HG03135 (cell line): ENCODE measurements at regions not wholly inside any gene's neighbourhood (a gene's known extent, or its start where the extent isn't known, plus 50 kb on each side); places are given as distances from the start of the nearest gene placed in this dataset.

Experiments used
- ATAC-seq: cut with Tn5 transposase; IDR thresholded peaks from one replicate; pipeline ENCODE4 v1.9.1; 2021; ENCODE audit warnings: mild to moderate bottlenecking, moderate library complexity; ENCODE audit not compliant: unreplicated experiment

DNA sequence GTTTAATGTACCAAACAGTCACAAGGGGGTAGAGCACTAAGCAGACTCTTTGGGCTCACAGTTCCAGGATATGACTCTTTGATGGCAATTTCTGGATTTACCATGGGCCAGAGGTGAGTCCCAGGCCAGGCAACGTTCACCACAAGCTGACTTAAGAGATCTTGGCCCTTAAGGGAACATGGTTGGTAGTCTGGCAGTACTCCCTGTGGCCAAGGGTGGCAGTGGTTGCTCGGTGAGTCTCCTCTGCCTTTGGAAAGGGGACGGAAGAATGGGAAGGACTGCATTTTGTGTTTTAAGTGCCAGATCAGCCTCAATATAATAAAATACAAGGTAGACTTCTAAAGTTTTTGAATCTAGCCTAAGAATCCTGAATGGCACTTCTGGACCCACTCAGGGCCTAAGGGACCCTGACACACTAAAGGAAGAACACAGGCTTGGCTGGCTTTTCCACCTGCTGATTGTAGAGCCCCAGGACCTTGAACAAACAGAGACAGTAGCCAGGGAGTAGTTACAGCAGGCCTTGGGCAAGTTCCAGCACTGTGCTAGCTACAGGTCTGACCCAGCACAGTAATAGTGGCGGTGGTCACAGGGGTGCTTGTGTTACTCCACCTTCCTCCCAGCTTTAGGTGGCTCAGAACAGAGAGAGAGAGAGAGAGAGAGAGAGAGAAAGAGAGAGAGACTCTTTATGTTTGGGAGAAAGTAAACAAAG, 730.7 kb upstream of the ALCAM start:
- ATAC-seq = no peak

DNA sequence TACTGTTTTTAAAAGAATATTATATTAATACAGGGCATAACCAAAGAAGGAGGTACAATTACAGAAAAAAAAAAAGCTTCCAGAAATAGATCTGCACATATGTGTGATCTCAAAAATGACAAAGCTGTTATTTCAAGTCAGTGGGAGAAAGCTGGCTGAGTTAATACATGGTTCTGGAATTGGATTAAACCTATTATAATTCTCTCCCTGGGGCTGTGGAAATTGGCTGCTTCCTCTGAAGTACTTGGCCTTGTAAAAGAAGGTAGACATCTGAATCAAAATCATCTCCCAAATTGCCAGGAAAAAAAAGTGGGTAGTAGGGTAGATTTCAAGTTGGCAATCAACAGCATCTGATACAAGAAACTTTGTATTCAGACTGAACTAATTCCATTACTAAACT, 723.9 kb upstream of the ALCAM start:
- ATAC-seq = no peak

DNA sequence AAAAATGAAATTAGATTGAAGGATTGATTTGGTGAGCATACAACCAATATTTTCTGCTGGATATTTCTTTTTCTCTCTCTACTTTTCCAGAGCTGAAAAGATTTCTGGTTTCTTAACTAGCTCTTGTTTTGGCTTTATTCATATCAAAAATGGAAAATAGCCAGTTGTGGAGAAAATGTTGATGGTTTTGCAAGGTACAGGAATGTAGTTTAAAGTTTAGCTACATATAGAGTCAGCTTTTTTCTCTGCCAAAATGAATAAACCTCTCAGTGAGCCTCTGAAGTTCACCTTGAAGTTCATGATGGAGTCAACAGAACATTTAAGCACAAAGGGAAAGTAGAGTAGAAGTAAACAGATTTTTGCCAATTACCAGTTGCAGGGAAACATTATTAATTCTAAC, 720.5 kb upstream of the ALCAM start:
- ATAC-seq = no peak

DNA sequence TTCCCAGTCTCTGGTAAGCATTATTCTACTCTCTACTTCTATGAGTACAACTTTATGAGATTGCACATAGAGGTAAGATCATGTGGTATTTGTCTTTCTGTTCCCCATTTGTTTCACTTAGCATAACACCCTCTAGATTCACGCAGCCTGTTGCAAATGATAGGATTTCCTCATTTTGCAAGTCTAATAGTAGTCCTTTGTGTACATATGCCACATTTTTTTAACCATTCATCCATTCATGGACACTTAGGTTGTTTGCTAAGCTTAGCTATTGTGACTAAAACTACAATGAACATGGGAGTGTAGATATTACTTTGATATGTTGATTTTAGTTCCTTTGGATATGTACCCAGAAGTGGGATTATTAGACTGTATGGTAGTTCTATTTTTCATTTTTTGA, 717.9 kb upstream of the ALCAM start:
- no peak for ATAC-seq

DNA sequence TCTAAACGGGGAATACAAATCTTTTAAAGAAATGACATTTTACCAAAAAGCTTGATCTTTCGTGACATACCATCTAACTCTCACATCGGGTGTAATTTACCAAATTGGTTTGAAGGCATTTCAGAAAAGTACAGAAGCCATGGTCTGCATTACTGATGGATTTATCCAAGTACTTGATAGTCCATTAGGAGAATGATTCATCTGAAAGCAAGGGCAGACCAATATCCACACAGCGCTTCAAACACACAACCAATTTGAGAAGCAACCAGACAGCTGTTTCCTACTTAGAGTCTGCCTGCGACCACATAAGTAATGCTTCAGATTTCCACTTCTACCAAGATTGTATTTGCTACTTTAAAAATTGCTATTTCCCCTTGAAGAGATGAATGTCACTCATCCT, 697.6 kb upstream of the ALCAM start:
- no peak for ATAC-seq

DNA sequence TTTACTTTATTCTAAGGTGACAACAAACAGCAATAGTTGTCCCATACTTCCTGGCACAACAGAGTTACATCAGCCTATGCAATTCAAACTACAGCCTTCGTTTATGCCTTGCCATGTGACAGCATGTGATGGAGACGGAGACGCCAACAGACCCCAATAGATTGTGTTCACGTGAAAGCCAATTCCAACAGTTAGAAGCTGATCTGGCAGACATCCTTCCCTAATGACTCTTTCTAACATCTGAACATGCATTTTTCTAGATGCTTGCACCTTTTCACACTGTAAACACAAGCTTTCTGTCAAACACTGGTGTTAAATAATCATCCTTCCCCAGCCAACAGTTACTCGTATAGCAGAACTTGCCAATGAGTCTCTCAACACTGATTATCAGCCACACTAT, 694.4 kb upstream of the ALCAM start:
- no peak for ATAC-seq

DNA sequence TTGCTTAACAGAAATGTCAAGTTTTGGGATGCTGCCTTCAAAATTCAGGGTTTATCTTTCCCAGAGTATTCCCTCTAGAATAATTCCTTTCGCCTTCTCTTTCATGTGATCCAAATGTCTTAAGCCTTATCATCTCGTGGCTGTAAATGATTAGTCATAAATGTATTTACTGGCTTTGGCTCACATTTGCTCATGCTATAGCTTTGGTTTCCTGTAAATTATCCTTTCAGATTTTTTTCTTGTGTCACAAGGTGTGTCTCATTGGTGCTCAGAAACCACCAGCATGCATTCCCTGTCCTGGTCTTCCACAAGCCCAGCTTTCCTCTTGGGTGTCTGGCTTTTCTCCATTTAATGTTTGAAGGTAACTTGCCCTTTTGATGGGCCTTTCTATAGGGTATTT, 692.7 kb upstream of the ALCAM start:
- no peak for ATAC-seq

DNA sequence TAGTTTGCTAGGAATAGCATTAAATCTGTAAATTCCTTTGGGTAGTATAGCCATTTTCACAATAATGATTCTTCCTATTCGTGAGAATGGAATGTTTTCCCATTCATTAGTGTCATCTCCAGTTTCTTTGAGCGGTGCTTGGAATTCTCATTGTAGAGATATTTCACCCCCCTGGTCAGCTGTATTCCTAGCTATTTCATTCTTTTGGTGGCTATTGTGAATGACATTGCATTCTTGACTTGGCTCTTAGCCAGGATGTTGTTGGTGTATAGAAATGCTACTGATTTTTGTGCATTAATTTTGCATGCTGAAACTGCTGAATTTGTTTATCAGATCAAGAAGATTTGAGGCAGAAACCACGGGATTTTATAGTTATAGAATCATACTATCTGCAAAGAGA, 690.5 kb upstream of the ALCAM start:
- ATAC-seq = no peak

DNA sequence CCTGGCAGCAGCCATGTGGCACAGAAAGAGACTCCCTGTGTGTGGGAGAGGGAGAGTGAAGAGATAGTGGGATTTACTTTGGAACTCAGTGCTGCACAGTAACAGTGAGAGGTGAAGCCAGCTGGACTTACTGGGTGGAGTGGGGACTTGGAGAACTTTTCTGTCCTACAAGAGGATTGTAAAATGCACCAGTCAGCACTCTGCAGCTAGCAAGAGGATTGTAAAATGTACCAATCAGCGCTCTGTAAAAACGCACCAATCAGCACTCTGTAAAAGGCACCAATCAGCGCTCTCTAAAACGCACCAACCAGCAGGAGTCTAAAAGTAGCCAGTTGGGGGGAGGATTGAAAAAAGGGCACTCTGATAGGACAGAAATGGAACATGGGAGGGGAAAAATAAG, 688.8 kb upstream of the ALCAM start:
- ATAC-seq = no peak

DNA sequence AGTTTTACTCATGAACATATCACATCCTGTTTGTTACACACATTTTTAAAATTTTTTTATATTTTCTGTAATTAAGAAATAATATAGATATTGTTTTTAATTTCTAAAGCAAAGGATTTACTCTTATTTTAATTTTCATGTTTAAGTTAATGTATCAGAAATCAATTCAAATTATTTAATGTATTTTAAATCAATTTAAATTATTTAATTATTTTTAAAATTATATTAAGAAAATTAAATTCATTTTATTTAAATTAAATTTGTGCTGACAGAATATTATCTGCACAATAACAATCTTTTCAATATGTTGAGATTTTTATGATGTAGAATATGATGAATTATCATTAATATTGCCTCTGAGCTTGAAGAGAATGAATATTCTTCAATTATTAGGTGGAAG, 681.2 kb upstream of the ALCAM start:
- no peak for ATAC-seq

DNA sequence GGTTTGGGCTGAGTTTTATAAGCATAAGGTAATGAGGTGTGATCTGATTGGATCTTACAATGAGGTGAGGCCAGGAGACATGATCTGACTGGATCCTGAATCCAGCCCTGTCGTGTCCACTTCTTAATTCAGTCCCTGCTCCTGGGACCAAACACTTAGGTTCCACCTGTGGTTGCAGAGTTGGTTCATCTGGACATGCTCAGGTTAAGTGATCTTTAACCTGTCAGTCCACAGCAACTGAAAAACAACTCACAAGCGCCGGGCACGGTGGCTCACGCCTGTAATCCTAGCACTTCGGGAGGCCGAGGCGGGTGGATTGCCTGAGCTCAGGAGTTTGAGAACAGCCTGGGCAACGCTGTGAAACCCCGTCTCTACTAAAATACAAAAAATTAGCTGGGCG, 679.3 kb upstream of the ALCAM start:
- ATAC-seq = no peak

DNA sequence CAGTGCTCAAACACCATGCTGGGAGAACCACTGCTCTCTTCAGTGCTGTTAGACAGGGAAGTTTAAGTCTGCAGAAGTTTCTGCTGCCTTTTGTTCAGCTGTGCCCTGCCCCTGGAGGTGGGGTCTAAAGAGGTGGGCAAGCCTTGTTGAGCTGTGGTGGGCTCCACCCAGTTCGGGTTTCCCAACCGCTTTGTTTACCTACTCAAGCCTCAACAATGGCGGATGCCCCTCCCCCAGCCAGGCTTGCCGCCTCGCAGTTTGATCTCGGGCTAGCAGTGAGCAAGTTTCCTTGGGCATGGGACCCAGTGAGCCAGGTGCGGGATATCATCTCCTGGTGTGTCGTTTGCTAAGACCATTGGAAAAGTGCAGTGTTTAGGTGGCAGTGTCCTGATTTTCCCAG, 670.2 kb upstream of the ALCAM start:
- no peak for ATAC-seq

DNA sequence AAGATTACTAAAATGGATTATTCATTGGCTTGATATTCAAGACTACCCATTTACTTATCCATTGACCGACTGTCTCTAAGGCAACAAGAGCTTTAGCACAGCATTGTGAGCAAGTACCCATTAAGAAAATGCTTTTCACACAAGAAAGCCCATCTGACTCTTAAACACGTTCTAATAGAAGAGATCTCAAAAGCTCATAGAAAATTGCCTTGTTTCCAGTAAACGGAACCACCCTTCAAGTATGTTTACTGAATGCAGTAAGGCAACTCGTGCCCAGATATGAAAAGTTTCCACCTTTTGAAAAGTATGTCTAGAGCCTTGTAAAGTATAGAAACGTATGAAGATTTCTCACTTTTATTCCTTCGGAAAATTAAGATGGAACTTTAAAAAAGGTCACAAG, 655.3 kb upstream of the ALCAM start:
- ATAC-seq = no peak

DNA sequence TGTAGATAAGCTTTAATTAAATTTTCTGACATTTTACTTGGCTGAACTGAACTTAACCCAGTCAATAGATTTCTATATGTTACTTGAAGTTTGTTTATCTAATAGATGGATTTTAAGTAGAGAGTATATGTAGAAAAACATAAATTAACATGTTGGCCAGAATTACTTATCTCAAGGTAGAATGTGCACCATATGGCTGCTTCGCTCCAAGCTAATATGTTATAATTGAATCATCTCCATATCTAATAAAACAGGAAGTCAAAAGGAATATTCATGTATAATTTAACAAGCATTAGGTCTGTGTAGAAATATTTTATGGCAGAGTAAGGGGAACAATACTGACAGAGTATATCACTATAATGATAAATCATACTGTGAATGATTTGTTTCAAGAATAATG, 650.7 kb upstream of the ALCAM start:
- no peak for ATAC-seq

DNA sequence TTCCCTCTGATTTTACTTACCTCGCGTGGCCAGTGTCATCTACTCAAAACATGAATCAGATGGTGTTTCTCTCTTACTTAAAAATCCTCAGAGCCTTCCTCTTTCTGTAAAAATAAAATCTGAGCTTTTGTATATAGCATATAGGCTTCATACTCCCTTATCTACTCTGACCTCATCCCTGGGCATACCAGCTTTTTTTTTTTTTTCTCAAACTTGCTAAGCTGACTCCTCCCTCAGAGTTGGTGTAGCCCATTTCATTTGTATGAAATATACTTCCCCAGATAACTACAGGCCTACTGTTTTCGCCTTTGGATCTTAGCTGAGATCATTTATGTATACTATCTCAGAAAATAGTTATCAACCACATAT, 648.9 kb upstream of the ALCAM start:
- ATAC-seq = no peak

DNA sequence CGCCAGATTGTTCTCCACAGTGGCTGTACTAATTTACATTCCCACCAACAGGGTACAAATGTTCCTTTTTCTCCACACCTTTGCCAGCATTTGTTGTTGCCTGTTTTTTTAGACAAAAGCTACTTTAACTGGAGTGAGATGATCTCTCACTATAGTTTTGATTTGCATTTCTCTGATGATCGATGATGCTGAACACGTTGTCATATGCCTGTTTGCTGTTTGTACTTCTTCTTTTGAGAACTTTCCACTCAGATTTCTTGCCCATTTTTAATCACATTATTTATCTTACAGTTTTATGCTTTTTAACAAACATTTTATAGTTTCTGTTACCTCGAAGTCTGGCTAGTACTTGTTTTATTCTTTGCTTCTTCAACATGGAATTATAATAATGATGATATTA, 643.7 kb upstream of the ALCAM start:
- no peak for ATAC-seq

DNA sequence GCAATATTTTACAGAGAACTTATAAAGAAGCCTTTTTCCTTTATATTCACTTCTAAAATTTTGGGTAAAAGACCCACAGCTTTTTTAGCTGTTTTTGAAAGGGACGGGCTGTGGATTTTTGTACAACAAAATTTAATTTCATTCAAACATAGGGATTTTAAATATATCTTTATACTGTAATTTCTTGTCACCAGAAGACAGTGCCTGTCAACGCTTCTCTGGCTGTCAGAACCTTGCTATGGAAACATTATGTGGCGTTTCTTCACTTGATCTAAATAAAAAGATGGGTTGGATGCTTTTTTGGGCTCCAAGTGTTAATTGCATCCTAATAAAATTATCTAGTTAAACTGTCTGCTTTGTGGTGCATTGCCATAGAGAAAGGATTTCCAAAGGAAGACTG, 635.6 kb upstream of the ALCAM start:
- ATAC-seq = no peak

DNA sequence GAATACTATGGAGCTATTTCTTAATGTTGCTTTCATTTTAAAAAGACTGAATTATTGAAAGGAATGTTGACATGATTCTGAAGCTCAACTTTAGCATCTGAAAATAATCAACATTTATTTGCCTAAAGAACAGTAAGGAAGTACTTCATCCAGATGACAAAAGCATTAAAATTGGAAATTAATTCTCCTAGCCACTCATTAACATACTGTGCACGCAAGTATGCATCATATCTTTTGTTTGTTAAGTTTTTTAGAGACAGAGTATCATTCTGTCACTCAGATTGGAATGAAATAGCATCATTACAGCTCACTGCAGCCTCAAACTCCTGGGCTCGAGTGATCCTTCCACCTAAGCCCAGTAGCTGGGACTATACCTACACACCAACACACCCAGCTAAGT, 632.1 kb upstream of the ALCAM start:
- no peak for ATAC-seq

DNA sequence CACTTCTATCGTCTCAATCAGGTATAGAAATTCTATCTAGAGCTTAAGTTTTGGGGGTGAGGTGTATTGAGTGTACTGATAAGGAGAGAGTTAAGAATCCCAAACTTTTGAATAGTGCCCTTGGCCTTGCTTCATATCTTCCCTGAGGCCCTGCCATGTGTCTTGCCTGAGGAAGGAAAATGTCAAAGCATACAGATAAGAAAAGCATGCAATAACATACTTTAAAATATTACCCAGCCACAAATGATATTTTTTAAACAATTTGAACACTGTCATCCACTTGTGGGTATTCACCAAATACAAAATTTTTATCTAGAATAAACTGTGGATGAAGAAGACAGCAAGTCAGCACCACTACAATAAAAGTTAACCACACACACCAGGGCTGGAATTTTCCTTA, 631.0 kb upstream of the ALCAM start:
- no peak for ATAC-seq

DNA sequence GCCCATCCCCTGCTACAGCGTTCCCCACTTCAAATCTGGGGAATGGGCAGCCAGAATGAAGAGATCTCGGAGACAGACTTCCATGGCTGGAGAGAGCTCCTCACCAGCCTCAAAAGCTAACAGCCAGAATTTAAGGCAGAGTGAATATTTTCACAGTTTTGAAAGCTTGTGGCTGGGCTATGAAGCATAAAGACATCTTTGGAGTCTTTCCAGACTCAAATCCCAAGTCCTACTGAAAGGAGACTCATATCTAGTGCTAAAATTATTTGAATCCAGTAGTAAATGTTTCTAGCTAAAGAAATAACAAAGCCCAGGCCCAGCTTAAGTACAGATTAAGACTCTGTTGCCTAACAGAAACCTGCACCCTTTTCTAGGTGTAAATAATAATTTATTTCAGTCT, 628.4 kb upstream of the ALCAM start:
- no peak for ATAC-seq

DNA sequence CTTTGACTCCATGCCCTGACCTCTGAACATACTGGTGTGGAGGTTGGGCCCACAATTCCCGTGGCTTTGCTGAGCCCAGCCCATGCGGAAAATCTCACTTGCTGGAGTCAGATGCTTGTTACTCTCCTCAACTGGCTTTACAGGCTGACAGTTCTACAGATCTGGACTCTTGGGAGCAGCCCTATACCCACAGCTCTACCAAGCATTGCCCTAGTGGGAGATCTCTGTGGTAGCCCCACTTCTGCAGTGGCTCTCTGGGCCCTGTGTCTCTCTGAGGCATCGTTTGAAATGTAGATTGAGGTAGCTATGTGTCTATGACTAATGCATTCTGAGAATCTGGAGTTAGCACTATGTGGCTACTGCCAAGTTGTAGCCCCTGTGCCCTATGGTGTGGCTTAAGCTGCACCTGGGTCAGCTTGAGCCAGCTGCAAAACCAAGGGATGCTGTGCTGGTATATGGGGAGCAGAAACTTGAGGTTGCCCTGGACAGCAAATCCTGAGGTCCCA, 625.8 kb upstream of the ALCAM start:
- no peak for ATAC-seq

DNA sequence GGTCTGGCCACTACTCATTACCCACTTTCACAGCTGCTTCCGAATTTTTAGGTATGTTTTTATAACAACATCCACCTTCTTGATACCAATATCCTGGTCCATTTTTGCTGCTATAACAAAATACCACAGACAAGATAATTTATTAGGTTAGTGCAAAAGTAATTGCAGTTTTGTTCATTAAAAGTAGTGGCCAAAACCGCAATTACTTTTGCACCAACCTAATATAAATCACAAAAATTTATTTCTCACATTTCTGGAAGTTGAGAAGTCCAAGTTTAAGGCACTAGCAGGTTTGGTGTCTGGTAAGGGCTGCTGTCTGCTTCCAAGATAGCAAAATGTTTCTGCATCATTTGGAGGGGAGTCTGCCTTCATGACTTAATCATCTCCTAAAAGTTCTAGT, 624.7 kb upstream of the ALCAM start:
- ATAC-seq = no peak

DNA sequence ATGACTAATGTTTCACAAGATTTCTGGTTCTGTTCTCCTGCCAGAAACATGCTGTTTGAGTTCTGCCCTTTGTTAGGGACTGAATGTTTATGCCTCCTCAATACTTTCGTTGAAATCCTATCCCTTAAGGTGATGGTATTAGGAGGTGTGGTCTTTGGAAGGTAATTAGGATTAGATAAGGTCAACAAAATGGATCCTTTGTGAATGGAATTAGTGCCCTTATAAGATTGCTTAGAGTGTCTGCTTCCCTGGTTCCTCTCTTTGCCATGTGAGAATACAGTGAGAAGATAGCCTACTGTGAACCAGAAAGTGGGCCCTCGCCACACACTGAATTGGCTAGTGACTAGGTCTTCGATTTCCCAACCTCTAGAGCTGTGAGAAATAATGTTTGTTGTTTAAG, 621.4 kb upstream of the ALCAM start:
- no peak for ATAC-seq
